ENCODE measurements at regions not wholly inside any gene's neighbourhood (a gene's known extent, or its start where the extent isn't known, plus 50 kb on each side); places are given as distances from the start of the nearest gene placed in this dataset.

GRCh38 chr1:47623557-47623940 lies 185.7 kb downstream of the FOXD2 start:
- TF ChIP-seq POLR2A (IDR thresholded peaks at IDR 0.05), result no peak
- TF ChIP-seq, protein P1, sequence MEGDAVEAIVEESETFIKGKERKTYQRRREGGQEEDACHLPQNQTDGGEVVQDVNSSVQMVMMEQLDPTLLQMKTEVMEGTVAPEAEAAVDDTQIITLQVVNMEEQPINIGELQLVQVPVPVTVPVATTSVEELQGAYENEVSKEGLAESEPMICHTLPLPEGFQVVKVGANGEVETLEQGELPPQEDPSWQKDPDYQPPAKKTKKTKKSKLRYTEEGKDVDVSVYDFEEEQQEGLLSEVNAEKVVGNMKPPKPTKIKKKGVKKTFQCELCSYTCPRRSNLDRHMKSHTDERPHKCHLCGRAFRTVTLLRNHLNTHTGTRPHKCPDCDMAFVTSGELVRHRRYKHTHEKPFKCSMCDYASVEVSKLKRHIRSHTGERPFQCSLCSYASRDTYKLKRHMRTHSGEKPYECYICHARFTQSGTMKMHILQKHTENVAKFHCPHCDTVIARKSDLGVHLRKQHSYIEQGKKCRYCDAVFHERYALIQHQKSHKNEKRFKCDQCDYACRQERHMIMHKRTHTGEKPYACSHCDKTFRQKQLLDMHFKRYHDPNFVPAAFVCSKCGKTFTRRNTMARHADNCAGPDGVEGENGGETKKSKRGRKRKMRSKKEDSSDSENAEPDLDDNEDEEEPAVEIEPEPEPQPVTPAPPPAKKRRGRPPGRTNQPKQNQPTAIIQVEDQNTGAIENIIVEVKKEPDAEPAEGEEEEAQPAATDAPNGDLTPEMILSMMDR (IDR thresholded peaks at IDR 0.05 in 4 of 5, conservative IDR thresholded peaks at IDR 0.05 in 1 of 5), result no peak
